Activated CD4-positive, alpha-beta T cell treated with anti-CD3 and anti-CD28 coated beads, Interleukin-2, amount 50 U/mL, for 1 hour (primary cell): ENCODE measurements at regions not wholly inside any gene's neighbourhood (a gene's known extent, or its start where the extent isn't known, plus 50 kb on each side); places are given as distances from the start of the nearest gene placed in this dataset.

Experiments
- DNase-seq: peaks from one replicate; pipeline ENCODE4 v3.0.0-alpha.2; 2020

DNA sequence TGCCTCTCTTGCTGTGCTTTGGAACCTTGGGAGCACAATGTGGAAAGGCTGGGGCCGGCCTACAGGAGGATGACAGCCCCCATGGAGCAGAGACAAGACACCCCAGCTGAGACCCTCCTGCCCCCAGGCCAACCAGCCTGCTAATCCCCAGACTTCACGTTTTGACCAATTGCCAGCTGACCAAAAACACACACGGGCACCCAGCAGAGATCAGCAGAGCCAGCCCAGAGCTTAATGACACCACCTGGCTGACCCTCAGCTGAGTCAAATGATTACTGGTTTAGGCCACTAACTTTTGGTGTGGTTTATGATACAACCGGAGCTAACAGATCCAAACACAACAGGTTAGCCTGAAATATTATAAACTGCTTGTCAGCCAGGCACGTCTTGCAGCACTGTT is 111.2 kb upstream of the KIF5B start:
- no peak for DNase-seq

DNA sequence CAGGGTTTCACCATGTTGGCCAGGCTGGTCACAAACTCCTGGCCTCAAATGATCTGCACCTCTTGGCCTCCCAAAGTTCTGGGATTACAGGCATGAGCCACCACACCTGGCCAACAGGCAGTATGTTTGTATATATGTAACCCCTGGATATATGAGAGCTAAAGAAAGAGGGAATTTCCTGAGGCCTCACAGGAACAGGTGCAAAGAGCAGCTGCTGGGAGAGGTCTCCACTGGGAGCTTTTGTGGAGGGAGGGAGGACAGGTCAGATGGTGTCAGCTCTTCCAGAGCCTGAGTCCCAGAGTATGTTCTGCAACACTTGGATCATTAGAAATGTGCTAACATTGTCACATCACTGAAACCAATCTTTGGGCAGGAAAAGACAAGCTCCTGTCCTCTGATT is 110.1 kb upstream of the KIF5B start:
- DNase-seq, result no peak

DNA sequence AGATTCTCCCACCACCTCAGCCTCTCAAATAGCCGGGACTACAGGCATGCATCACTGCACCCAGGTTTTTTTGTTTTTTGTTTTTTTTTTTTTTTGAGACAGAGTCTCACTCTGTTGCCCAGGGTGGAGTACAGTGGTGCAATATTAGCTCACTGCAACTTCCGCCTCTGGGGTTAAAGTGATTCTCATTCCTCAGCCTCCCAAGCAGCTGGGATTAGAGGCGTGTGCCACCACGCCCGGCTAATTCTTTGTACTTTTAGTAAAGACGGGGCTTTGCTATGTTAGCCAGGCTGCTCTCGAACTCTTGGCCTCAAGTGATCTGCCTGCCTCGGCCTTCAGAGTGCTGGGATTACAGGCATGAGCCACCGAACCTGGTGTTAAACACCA is 107.5 kb upstream of the KIF5B start:
- no peak for DNase-seq

DNA sequence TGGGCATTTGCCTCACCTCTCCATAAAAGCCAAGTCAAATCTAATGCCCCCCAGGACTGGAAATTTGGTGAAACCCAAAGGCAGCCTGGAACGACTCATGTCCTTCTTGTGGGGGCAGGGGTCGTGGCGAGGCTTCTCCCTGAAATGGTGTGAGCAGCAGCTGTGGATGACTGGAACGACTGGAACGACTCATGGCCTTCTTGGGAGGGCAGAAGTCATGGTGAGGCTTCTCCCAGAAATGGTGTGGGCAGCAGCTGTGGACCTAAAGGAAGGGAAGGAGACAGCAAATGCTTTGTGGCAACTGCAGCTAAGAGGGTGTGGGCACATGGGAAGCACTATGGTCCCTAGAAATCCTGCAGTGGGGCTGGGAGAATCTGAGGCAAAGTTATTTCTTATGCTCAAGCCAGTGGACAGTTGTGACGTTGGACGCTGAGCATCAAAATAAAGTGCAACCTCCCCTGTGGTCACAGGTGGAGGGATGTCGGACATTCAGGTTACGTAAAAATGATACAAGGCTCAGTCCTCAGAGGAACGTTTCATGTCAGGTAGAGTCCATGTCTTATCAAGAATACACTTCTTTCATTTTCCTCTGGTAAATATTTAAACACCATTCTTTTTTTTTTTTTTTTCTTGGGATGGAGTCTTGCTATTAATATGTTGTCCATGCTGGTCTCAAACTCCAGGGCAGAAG is 107.0 kb upstream of the KIF5B start:
- no peak for DNase-seq

DNA sequence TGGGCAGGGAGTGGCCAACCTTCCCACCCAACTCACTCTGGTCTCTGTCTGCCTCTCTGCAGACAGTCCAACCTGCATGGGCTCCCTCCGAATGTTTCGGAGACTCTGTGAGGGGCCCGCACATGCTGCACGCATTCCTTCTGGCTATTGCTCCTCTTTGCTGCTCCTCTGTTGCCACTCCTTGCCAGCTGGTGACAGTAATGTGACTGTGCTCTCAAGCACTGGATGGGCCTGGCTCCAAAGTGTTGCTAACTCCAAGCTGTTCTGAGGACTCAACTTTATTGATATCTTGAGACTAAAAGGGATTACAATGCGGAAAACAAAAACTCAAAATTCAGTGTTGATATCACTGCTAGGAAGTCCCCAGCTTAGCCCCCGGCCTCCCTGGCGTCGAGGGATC is 105.4 kb upstream of the KIF5B start:
- no peak for DNase-seq

DNA sequence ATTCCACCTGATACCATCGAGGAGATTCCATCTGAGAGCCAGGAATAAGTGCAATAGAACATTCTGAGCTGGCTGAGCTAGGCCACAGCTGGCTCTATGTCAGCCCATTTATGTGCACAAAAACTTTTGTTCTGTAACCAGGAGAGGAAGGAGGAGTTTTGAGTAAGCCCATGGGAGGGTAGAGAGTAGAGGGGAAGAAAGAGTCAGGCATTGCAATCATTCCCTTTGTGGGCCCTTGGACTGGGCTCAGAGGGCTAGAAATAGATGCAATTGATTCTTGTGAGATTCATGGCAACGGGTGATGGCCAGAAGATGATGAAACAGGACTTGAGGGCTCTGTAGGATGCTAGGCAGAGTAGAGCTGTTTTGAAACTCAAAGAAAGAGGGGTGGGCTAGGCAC is 104.6 kb upstream of the KIF5B start:
- DNase-seq, result no peak

DNA sequence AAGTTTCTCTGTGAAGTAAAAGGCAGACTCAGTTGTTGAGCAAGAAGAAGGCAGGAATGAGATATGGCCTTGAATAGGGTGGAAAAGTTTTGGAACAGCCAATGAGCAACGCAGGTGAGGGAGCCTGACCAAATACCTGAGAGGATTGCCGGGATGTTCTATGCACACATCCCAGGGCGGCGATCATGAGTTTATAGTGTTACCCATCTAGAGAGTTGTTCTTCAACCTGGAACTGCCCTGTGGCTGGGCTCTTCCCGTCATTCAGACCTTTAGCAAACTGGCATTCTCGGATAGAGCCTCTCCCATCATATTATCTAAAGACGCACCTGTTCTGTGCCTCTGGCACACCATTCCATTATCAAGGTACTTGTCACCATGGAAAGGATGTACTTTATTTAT is 103.0 kb upstream of the KIF5B start:
- no peak for DNase-seq

DNA sequence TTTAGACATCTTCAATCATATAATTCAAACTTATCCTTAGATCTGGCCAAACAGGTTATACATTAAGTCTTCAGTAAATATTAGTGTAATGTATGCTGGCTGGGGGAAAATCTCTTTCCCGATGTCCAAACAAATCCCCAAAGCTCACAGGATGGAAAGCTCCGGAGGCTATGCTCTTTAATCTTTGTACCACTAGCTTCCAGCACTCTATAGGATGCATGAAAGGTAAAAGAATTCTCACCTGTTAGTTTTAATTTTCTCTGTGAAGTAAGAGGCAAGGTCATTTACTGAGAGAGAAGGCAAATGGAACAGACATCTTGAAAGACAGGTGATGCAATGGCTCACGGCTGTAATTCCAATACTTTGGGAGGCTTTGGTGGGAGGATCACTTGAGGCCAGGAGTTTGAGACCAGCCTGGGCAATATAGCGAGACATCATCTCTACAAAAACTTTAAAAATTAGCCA is 99.8 kb upstream of the KIF5B start:
- DNase-seq, result no peak

DNA sequence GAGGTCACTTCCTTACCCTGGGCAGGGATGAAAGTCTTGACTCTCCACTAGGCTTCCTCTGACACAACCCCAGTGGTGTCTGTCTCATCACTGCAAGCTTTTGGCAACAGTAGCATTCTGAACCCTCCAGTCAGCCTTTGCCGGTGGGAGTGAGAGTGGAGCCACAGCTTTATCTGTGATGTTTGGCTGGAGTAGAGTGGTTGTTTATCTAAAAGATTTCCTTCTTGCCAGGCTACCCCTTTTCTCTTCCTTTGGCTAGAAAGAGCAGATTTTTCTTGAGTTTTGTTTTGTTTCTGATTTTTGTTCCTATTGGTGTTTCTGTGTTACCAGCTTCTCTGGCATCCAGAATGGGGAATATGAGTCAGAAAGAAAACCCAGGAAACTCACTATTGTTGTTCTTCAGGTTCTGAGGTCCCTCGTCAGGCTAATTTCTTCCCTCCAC is 98.9 kb upstream of the KIF5B start:
- no peak for DNase-seq

DNA sequence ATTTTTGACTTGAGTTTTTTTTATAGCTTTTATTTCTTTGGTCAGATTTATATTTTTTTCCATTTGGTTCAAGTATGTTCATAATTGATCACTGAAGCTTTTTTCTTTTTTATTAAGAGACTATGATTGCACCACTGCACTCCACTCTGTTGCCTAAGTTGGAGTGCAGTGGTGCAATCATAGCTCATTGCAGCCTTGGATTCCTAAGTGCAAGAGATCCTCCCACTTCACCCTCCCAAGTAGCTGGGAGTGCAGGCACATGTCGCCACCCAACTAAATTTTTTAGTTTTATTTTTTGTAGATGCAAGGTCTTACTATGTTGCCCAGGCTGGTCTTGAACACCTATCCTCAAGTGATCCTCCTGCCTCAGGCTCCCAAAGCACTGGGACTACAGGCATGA is 97.7 kb upstream of the KIF5B start:
- DNase-seq, result no peak

DNA sequence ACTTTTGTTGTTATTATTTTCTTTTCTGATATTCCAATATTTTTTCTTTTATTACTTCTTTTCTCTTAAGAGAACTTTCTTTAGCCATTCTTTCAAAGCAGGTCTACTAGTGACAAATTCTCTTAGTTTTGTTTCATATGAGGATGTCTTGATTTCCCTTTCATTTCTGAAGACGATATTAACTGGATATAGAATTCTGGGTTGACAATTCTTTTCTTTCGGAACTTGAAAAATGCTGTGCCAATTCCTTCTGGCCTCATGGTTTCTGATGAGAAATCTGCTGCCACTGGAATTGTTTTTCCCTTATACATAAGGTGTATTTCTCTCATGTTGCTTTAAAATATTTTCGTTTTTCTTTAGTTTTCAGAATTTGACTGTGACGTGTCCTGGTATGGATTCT is 97.0 kb upstream of the KIF5B start:
- no peak for DNase-seq

DNA sequence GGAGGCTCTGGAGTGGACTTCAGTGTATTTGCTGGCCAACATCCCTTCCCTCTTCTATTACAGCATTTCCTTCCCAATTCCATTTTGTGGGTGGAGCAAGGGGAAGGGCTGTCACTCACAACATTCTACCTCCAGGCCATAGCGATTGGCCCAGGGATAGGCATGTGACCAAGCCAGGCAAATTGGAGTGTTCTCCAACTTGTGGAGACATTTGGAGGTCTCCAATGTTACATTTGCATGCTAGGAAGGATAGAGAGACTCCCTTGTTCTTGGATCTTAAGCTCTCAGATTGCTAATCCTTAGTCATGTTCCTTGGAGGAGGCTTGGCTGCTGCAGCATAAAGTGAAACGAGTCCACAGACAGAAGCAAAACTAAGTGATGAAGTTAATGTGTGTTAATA is 95.6 kb upstream of the KIF5B start:
- DNase-seq, result no peak

DNA sequence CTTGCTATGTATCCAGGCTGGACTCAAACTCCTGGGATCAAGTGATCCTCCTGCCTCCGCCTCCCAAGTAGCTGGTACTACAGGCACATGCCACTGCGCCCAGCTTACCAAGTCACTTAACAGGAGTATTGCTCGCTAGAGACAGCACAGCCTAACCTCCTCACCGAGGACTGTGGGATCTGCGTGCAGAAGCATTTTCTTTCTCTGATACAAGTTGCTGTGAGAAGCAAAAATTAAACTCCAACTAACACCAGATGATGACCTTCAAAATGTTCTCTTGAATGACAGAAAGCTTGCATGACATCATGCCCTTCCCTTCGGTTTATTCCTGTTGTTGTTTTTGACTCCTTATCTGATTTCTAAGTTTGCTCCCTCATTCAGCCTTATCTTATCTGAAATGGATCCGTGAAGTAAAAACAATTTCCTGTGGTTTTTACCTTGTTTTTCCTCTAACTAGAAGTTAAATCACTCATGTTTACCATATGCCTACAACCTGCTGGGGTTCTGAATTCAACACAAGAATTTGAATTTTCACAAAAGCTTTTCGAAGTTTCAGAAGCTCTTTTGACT is 94.4 kb upstream of the KIF5B start:
- no peak for DNase-seq

DNA sequence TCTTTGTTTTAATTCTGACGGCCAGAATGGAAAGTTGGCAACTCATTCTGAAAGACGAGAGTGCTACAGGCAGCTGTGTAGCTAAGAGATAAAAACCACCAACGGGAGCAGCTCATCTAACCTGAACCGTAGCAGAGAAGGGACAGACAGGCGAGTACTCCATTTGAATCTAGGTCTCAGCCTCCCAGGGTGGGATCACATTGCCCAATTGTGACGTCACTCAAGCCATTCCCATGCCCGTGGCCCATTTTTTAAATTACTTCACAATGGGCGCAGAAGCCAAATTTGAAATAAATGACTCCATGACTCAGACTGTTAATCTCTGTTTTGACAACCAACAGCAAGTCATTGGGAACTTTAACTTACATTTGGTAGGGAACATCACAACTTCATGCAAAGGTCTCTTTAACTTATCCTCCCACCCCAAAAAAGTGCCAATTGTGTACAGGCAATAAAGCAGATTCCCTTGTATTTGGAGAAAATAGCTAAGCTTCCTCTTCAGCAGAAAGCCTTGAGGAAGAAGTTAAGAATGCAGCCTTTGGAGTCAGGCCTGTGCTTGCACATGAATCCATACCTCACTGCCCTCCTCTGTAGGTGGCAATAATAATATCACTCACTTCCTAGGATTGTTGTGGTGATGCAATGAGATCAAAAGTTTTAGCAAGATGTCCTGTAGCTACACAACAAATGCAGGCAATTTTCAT is 93.2 kb upstream of the KIF5B start:
- DNase-seq, result no peak

DNA sequence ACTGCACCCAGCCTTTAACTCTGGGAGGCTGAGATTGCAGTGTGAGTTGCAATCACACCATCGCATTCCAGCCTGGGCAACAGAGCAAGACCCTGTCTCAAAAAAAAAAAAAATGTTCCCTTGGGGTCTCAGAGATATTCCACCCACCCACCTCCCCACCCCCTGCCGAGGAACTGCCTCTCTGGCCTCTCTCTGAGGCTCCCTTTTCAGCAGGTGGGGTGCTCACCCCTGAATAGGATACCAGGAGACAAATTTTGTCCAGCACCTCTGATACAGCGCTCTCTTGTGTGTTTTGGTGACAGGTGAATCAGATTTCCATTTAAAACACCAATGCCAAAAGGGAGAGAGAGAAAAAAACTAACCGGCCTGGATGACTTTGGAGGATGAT is 92.6 kb upstream of the KIF5B start:
- no peak for DNase-seq

DNA sequence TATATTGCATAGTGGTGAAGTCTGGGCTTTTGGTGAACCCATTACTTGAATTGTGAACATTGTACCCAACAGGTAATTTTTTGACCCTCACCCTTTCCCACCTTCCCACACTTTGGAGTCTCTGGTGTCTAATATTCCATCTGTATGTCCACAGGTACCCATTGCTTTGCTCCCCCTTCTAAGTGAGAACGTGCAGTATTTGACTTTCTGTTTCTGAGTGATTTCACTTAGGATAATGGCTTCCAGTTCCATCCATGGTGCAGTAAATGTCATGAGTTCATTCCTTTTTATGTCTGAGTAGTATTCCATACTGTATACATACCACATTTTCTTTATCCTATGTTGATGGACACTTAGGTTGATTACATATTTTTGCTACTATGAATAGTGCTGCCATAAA is 91.5 kb upstream of the KIF5B start:
- no peak for DNase-seq

DNA sequence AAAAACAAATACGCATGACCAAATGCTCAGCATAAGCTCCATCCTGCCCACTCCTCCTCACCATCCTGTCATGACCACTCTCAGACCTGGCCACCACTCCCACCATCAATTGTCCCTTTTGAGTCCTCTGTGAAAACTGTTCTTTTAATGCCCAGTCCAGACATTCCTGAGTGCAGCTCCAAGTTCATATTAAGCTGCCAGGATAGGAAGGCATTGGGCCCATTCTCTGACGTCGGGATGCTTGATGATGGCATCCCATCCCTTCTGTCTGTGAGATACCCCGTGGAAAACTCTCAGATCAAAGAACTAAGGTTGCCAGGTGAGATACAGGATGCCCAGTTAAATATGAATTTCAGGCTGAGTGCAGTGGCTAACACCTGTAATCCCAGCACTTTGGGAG is 89.9 kb upstream of the KIF5B start:
- DNase-seq, result no peak

DNA sequence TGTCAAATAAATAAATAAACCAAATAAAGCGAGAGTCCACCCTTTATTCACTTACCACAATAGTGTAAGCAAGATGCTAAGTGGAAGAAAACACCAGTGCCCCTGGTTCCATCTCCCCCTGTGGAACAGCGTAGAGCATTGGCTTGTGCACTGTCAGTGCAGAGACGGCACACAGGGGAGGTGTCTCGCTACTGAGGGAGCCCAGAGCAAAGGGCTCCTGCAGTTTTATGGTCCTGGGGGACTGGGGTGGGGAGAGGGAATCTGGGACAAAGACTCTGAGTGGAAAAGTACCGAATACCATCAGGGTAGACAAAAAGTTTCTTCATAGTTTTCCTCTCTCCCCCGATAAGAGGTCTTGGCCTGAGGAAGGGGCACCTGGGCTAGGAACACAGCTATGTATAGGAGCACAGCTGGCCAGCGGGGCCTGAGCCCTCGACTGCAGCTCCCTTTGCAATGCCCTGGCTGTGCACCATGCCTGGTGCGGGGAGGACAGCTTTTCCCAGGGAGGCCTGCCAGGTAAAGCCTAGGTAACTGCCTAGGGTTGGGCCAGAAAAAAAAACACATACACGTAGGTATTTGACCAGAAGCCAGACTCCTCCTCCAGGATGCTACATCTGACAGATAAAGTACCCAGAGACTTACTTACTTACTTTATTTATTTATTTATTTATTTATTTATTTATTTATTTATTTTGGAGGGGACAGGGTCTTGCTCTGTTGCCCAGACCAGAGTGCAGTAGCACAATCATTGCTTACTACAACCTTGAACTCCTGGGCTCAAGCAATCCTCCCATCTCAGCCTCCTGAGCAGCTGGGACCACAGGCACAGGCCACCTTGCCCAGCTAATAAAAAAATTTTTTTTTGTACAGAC is 88.8 kb upstream of the KIF5B start:
- no peak for DNase-seq

DNA sequence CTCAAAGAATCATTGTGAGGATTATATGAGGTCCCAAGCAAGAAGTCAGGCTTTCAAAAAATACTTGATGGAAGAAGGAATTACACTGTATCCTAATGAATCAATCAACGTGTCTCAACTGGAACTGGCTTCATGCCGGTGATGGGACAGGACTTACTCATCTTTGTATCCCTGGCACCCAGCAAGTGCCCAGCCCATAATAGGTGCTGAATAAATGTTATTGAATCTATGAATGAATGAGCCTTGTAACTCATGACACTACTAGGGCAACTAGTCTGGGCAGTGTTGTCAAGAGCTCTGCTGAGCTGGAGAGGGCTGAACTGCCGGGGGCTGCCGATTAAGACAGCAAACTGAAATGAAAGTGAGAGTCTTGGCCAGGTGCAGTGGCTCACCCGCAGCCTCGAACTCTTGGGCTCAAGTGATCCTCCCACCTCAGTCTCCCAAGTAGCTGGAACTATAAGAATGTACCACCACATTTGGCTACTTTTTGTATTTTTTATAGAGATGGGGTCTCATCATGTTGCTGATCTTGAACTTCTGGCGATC is 87.2 kb upstream of the KIF5B start:
- no peak for DNase-seq

DNA sequence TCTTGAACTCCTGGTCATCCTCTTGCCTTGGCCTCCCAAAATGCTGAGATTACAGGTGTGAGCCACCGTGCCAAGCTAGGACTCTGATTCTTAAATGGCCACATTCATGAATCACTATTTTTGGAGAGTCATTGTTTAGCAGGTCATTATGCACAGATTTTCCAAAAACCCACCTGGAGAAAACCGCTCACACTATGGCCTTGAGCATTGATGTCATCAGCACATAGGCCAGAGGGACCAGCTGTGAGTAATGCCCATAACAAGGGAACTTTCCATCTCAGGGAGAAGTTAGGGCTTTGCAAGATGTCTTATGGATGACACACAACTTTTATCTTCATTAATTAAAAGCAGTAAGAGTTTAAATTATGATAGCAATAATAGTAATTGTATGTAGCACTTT is 86.4 kb upstream of the KIF5B start:
- DNase-seq, result no peak

DNA sequence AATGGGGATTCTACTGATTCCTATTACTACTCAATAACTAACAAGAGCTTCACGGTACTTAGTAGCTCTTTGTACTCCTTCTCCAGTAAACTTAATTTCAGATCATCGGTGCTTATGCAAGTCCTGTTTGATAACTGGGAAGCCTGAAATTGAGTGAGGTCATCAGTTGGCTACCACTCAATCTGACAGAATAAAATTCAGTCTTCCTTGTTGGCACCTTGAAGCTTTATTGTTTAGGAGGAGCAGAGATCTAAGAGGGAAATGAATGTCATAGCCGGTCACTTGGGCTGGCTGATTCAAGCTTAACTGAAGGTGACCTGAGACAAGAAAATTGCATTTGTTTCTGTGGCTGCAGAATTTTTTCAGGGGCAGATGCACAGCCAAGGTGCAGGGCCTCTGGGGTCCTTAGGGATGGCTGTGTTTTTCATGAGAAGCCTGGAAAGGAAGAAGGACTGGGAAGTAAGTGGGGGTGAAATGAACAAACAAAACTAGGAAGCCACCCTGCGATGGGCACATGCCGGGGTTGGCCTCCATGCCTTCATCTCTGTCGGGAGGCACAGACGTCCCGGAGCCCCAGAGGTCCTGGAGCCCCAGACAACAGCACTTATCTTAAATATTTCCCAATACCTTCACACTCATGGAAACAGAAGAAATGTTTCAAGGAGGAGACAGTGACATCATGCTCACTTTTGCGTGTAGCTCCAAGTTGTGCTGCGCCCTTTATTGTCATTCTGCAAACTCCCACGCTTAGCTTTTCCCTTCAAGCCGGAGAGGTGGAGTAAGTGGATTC is 85.0 kb upstream of the KIF5B start:
- no peak for DNase-seq

DNA sequence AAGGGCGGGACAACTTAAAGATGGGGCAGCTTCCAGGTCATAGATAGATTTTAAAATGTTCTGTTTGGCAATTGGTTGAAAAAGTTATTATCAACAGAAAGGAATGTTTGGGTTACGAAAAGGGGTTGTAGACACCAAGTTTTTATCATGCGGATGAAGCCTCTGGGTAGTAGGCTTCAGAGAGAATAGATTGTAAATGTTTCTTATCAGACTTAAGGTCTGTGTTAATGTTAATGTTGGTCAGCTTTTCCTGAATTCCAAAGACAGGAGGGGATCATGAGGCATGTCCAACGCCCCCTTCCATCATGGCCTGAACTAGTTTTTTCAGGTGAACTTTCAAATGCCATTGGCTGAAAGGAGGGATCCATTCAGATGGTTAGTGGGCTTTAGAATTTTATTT is 84.2 kb upstream of the KIF5B start:
- DNase-seq, result no peak
